HG02981 (cell line): ENCODE measurements at regions not wholly inside any gene's neighbourhood (a gene's known extent, or its start where the extent isn't known, plus 50 kb on each side); places are given as distances from the start of the nearest gene placed in this dataset.
A peak's percentile ranks its signal among the peaks of the same experiment; 100 is the strongest.
"Not testable (repeated sequence)": the region's sequence is repeated elsewhere in the genome, so short reads cannot be mapped to it uniquely, and the experiment has no call there.

Experiments
- ATAC-seq: cut with Tn5 transposase; IDR thresholded peaks from one replicate; pipeline ENCODE4 v1.9.1; 2021; ENCODE audit warnings: mild to moderate bottlenecking, moderate library complexity; ENCODE audit not compliant: unreplicated experiment

DNA sequence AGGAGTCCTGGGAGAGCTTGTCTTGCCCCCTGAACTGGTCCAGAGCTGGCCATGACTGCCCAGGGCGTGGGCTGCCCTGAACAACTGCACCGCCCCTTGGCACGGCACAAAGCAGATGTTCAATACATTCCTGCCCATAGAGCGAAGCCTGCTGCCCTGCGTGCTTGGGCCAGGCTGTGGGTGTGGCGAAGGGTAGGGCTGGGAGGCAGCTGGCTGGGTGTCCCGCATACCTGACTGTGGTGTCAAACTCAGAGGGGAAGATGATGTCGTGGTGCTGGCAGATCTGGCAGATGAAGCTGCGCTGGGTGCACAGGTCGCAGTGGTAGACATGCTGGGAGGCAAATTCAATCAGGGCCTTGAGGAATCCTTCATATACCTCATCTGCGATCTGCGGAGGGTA lies 124.2 kb upstream of the SMURF2 start:
- ATAC-seq: no peak

GRCh38 chr17:64785011-64785421 lies 122.9 kb upstream of the SMURF2 start:
- no peak for ATAC-seq

- ATAC-seq: no peak
Observed at GRCh38 chr17:64784353-64785010, 122.4 kb upstream of the SMURF2 start.

DNA sequence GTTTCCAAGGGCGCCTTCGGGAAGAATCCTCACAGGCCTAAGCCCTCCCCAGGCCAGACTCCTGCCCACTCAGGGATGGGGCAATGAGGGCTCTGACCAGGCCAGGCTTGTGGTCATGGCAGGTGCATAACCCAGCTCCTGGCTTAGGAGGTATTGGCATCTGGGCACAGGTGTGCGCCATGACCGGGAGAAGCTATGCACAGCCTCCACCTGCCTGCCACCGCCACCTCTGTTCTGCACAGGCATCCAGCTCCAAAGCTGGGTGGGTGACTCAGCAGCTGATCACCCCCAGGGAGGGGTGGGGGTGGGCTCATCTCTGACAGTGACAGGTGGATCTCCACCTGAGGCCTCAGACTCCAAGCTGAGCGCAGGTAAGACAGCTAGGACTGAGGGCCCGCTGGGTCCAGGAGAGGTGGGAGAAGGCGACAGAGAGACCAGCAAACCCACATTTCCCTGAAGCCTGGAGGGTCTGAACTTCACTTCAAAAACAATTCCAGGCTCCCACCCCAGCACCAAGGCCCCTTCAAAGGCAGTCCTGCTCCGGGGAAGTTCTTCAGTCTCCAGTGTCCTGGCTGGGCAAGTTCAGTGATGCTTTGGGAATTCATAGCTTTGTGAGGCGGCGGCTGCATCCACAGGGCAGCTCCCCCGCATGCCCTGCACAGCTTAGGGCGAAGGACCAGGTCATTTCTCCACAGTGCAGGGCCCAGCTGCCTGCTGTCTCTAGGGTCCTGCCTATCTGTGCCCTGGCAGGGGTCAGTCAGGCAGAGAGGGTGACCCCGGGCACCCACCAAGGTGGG lies 121.6 kb upstream of the SMURF2 start:
- no peak for ATAC-seq

DNA sequence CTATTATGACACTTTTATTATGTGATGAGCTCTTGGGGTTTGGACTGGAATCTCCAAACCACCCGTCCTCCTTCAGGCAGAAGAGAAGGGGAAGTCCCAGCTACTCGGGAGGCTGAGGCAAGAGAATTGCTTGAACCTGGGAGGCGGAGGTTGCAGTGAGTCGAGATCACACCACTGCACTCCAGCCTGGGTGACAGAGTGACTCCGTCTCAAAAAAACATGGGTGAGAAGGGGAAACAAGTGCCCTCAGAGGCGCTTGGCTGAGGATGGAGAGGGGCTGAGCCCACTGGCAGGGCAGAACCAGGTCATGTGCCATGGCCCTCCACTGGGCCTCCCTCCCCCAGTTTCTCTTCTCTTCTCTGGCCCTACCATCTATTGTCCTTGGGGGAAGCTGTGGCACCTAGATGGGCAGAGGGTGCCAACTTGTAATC lies 120.9 kb upstream of the SMURF2 start:
- no peak for ATAC-seq

- no peak for ATAC-seq
Observed at GRCh38 chr17:64781810-64782555, 119.9 kb upstream of the SMURF2 start.

DNA sequence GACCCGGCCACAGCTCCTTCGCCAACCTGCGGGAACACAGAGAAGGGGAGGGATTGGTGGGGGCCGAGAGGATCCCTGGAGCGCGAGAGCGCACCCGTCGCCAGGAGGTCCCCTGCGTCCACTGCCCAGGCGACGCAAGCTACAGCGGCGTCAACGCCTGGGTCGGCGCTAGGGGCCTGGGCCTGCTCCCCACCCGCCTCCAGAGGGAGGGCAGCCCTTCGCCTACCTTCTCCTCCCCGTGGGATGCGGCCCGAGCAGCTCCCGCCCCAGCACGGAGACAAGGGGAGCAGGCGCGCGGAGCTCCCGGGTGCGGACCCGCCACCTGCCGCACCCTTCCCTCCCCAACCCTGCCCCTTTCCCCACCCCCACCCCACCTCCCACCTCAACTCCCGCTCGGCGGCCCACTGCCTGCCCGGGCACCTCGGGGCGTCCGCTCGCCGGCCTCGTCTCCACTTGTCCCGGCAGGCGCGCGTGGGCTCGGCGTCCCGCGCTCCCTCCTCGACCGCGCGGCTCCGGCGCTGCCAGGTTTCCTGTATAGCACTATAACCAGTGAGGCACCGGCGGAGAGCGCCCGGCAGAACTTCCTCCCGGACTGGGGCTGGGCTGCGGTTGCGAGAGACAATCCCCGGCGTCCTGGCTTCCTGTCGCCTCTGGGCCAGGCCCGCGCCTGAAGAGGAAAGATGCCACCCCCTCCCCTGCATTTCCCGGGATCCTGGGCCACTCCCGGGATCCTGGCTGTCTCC lies 119.1 kb upstream of the SMURF2 start:
- ATAC-seq: no peak

GRCh38 chr17:64780096-64781013 lies 118.2 kb upstream of the SMURF2 start:
- no peak for ATAC-seq

GRCh38 chr17:64779376-64780095 lies 117.4 kb upstream of the SMURF2 start:
- no peak for ATAC-seq

- not testable (repeated sequence) for ATAC-seq
Observed at GRCh38 chr17:64779098-64779375, 116.9 kb upstream of the SMURF2 start.

GRCh38 chr17:64778240-64779097 lies 116.4 kb upstream of the SMURF2 start:
- no peak for ATAC-seq

GRCh38 chr17:64777415-64778239 lies 115.5 kb upstream of the SMURF2 start:
- ATAC-seq: no peak

GRCh38 chr17:64776720-64777414 lies 114.8 kb upstream of the SMURF2 start:
- peak; percentile 53 for ATAC-seq

- ATAC-seq: no peak
Observed at GRCh38 chr17:64775701-64776570, 113.8 kb upstream of the SMURF2 start.

DNA sequence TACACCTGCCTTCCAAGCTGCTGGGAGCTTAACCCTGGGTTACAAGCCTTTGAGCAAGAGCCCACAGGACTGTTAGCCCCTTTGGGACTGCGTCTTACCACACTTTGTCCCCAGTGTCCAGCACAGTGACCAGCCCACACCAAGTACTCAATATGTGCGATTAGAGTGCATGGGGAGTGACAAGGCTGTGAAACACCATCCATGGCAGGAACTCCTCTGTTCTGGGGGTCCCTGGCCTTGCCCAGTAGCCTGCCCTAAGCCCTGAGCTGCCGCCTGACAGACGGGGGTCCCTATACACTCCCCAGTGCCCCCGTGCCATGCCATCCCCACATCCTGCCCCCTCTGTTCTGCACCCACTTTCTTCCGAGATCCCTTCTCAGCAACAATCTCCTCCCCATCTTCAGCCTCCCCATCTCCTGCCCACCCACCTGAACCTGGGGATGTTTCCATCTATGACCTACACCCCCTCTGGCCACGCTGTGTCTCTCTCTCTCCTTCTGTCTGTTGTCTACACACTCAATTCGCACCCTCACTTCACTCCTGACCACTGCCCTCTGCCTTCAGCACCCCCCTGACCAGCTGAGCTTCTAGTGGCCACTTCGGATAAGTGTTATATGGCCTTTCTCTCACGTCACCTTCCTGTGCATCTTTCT lies 112.9 kb upstream of the SMURF2 start:
- no peak for ATAC-seq
